Stomach (tissue), 8 donors: ENCODE measurements at regions not wholly inside any gene's neighbourhood (a gene's known extent, or its start where the extent isn't known, plus 50 kb on each side); places are given as distances from the start of the nearest gene placed in this dataset.
A peak's percentile ranks its signal among the peaks of the same experiment; 100 is the strongest.

Source experiments
- DNase-seq, 2 donors: peaks; one replicate each; pipeline versions ENCODE4 v3.0.0 to v3.0.0-alpha.2; 2013 to 2019
- H3K27ac ChIP-seq, 5 donors: fragments of 200-600 bp in 4 of 5; sonication (generic) in 4 of 5; one replicate each; pipeline ENCODE4 v1.5.1; 2013 to 2019; ENCODE audit warnings: mild to moderate bottlenecking in 1 of 5, moderate library complexity in 1 of 5
- H3K27me3 ChIP-seq, 3 donors: fragments of 200-600 bp; sonication (generic); one replicate each; pipeline ENCODE4 v1.5.1; 2017 to 2019; ENCODE audit warnings: mixed run types in 1 of 3
- H3K36me3 ChIP-seq, 4 donors: fragments of 200-600 bp; sonication (generic); 1 replicate in 3 of 4; 2 replicates in 1 of 4; pipeline ENCODE4 v1.5.1; 2016 to 2019
- H3K4me1 ChIP-seq, 4 donors: fragments of 200-600 bp; sonication (generic); one replicate each; pipeline ENCODE4 v1.5.1; 2016 to 2019
- H3K4me3 ChIP-seq, 4 donors: fragments of 200-600 bp; sonication (generic) in 3 of 4; one replicate each; pipeline ENCODE4 v1.5.1; 2016 to 2019; ENCODE audit warnings: mild to moderate bottlenecking in 1 of 4
- H3K9me3 ChIP-seq, 4 donors: fragments of 200-600 bp; sonication (generic); one replicate each; pipeline ENCODE4 v1.5.1; 2016 to 2019
- EP300 ChIP-seq: sonication (generic); formaldehyde crosslinking; IDR thresholded peaks from one replicate; pipeline ENCODE4 v1.6.1; 2017; ENCODE audit warnings: antibody characterized with exemption
- POLR2A ChIP-seq, 4 donors: fragments of 450-650 bp; IDR thresholded peaks; one replicate each; pipeline ENCODE4 v1.6.1; 2016; ENCODE audit warnings: antibody characterized with exemption in 4 of 4, control low read depth in 2 of 4, mild to moderate bottlenecking in 1 of 4, moderate library complexity in 1 of 4
- POLR2AphosphoS5 ChIP-seq, 3 donors: sonication (generic); formaldehyde crosslinking; IDR thresholded peaks; one replicate each; pipeline ENCODE4 v1.6.1; 2016; ENCODE audit warnings: antibody characterized with exemption in 3 of 3
- WGBS, 5 donors: extraction: QIAGEN DNeasy Blood & Tissue Kit in 3 of 5; methylation state at CpG; one replicate each; pipeline versions ENCODE4 v1.1.5 to v1.1.7; 2013 to 2018; 5-methylcytosine and 5-hydroxymethylcytosine counted together
- intact Hi-C: fragments of 100-400 bp; cut with DNase I; formaldehyde crosslinking; loops from one replicate; pipeline ENCODE4 v1.15.1; 2023; ENCODE audit warnings: low total_unique reads
- TF ChIP-seq, protein P1 (sequence below), 7 experiments: fragments of 450-650 bp in 4 of 7; fragments of 200-600 bp in 3 of 7; sonication (generic) in 3 of 7; IDR thresholded peaks; one replicate each; pipeline ENCODE4 v1.5.1; 2016 to 2019; ENCODE audit warnings: antibody characterized with exemption in 7 of 7, control low read depth in 2 of 7, mild to moderate bottlenecking in 1 of 7
- donor health status: healthy with polysubstance abuse.
- donor health status: Bipolar disorder and iron deficiency.
- donor health status: healthy.

DNA sequence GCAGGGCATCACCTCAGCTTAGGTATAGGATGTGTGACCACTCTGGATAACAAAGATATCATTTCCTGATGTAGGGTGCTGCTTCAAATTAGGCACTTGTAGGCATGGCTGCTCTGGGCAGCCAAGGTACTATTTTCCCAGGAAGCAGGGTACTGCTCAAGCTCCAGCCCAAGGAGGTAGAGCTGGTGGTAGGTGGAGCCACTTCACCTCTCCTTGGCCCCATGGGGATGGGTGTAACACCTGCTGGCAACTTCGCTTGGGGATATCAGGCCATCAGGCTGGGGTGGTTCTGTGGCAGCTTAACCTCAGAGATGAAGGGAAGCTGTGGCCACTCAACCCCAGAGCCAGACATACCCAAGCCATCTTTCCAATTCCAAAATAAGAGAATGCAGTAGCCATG, 147.1 kb upstream of the IGF1R start:
- Histone ChIP-seq H3K9me3 (peaks cover 0 to 16% (median 6%) of the 10 kb centered on the region in 4 donors), H3K27ac (no peak overlapping the region), H3K4me1 (peaks cover 0 to 12% (median 3%) of the 10 kb centered on the region in 4 donors), H3K36me3 (no peaks in the 10 kb centered on the region), H3K4me3 (no peak overlapping the region), H3K27me3 (peaks cover 0 to 13% (median 0%) of the 10 kb centered on the region in 3 donors)
- 46 to 100% (median 72%) methylated on average over 1 of the region's 1 CpG for WGBS, 5 donors
- TF ChIP-seq POLR2A (IDR thresholded peaks at IDR 0.05) (no peak), POLR2AphosphoS5 (IDR thresholded peaks at IDR 0.05) (no peak), EP300 (no peak)
- TF ChIP-seq, protein P1, sequence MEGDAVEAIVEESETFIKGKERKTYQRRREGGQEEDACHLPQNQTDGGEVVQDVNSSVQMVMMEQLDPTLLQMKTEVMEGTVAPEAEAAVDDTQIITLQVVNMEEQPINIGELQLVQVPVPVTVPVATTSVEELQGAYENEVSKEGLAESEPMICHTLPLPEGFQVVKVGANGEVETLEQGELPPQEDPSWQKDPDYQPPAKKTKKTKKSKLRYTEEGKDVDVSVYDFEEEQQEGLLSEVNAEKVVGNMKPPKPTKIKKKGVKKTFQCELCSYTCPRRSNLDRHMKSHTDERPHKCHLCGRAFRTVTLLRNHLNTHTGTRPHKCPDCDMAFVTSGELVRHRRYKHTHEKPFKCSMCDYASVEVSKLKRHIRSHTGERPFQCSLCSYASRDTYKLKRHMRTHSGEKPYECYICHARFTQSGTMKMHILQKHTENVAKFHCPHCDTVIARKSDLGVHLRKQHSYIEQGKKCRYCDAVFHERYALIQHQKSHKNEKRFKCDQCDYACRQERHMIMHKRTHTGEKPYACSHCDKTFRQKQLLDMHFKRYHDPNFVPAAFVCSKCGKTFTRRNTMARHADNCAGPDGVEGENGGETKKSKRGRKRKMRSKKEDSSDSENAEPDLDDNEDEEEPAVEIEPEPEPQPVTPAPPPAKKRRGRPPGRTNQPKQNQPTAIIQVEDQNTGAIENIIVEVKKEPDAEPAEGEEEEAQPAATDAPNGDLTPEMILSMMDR (IDR thresholded peaks at IDR 0.05): no peak
- intact Hi-C loops: no loop called here
- DNase-seq: no peak

GRCh38 chr15:98501632-98502031, 146.7 kb upstream of the IGF1R start:
- no peak overlapping the region for H3K27ac ChIP-seq
- H3K4me1 ChIP-seq: peaks cover 0 to 12% (median 3%) of the 10 kb centered on the region in 4 donors
- 74 to 84% (median 79%) methylated on average over 3 of the region's 3 CpGs for WGBS, 5 donors
- H3K9me3 ChIP-seq: peaks cover 0 to 16% (median 6%) of the 10 kb centered on the region in 4 donors
- peaks cover 0 to 17% (median 0%) of the 10 kb centered on the region in 3 donors for H3K27me3 ChIP-seq
- no peak for TF ChIP-seq POLR2A (IDR thresholded peaks at IDR 0.05)
- TF ChIP-seq, protein P1 (IDR thresholded peaks at IDR 0.05): no peak
- no peak for TF ChIP-seq POLR2AphosphoS5 (IDR thresholded peaks at IDR 0.05)
- H3K36me3 ChIP-seq: no peaks in the 10 kb centered on the region
- H3K4me3 ChIP-seq: no peak overlapping the region
- DNase-seq: no peak
- intact Hi-C loops: no loop called here

GRCh38 chr15:98503970-98504369, 144.4 kb upstream of the IGF1R start:
- Histone ChIP-seq H3K4me3 (no peak overlapping the region), H3K4me1 (peaks cover 0 to 12% (median 3%) of the 10 kb centered on the region in 4 donors), H3K9me3 (peaks cover 0 to 16% (median 5%) of the 10 kb centered on the region in 4 donors), H3K36me3 (no peaks in the 10 kb centered on the region), H3K27ac (peak overlapping the region in 2 of 5 donors; percentile 14 to 56), H3K27me3 (peaks cover 0 to 20% (median 0%) of the 10 kb centered on the region in 3 donors)
- WGBS, 5 donors: 41 to 60% (median 45%) methylated on average over 8 of the region's 8 CpGs
- DNase-seq: peak in 1 of 2 donors; percentile 58
- intact Hi-C loops: no loop called here
- TF ChIP-seq POLR2A (IDR thresholded peaks at IDR 0.05): no peak
- TF ChIP-seq, protein P1 (IDR thresholded peaks at IDR 0.05): no peak
- TF ChIP-seq EP300: no peak
- peak in 1 of 3 donors; percentile 75 for TF ChIP-seq POLR2AphosphoS5 (IDR thresholded peaks at IDR 0.05)

GRCh38 chr15:98504998-98505397, 143.3 kb upstream of the IGF1R start:
- no peak overlapping the region for H3K27ac ChIP-seq
- DNase-seq: no peak
- TF ChIP-seq, protein P1 (IDR thresholded peaks at IDR 0.05): no peak

More at GRCh38 chr15:98504998-98505397, 143.3 kb upstream of the IGF1R start:
- Histone ChIP-seq H3K27me3 (peaks cover 0 to 20% (median 0%) of the 10 kb centered on the region in 3 donors), H3K36me3 (no peaks in the 10 kb centered on the region), H3K4me3 (no peak overlapping the region), H3K9me3 (peaks cover 0 to 7% (median 0%) of the 10 kb centered on the region in 4 donors), H3K4me1 (peaks cover 0 to 12% (median 3%) of the 10 kb centered on the region in 4 donors)
- WGBS, 5 donors: 73 to 88% (median 86%) methylated on average over 9 of the region's 9 CpGs
- intact Hi-C loops: no loop called here
